WERI-Rb-1 (cell line): ENCODE measurements at regions not wholly inside any gene's neighbourhood (a gene's known extent, or its start where the extent isn't known, plus 50 kb on each side); places are given as distances from the start of the nearest gene placed in this dataset.
"Not testable (repeated sequence)": the region's sequence is repeated elsewhere in the genome, so short reads cannot be mapped to it uniquely, and the experiment has no call there.

Source experiments
- DNase-seq: peaks from one replicate; pipeline ENCODE4 v3.0.0-alpha.2; 2020
- H3K27ac ChIP-seq: fragments of 250-450 bp; sonication (Bioruptor Pico); 2 replicates; pipeline ENCODE4 v1.5.1; 2020; ENCODE audit warnings: mild to moderate bottlenecking, moderate library complexity
- H3K27me3 ChIP-seq: fragments of 250-450 bp; sonication (Bioruptor Pico); 2 replicates; pipeline ENCODE4 v1.5.1; 2021; ENCODE audit warnings: mild to moderate bottlenecking, low read depth, moderate library complexity; ENCODE audit not compliant: insufficient read depth, severe bottlenecking
- H3K36me3 ChIP-seq: fragments of 250-450 bp; sonication (Bioruptor Pico); 2 replicates; pipeline ENCODE4 v1.5.1; 2020; ENCODE audit warnings: mild to moderate bottlenecking, moderate library complexity
- H3K4me3 ChIP-seq: 2 replicates; pipeline ENCODE4 v1.5.1; 2011; ENCODE audit warnings: low read depth, mild to moderate bottlenecking, control low read depth, low read length
- H3K9me3 ChIP-seq: fragments of 250-450 bp; sonication (Bioruptor Pico); 2 replicates; pipeline ENCODE4 v1.5.1; 2021; ENCODE audit warnings: mild to moderate bottlenecking, moderate library complexity; ENCODE audit not compliant: severe bottlenecking
- CTCF ChIP-seq: IDR thresholded peaks from 2 replicates; pipeline ENCODE4 v1.5.1; 2011; ENCODE audit warnings: low read depth, mild to moderate bottlenecking, control low read depth, inconsistent platforms, low read length

GRCh38 chr7:155384751-155385150 is 73.2 kb upstream of the EN2 start:
- Histone ChIP-seq H3K36me3 (no peaks in the 10 kb centered on the region), H3K27ac (no peak overlapping the region), H3K9me3 (no peaks in the 10 kb centered on the region), H3K27me3 (peaks cover 95% of the 10 kb centered on the region), H3K4me3 (no peak overlapping the region)
- DNase-seq: no peak
- no peak for TF ChIP-seq CTCF

DNA sequence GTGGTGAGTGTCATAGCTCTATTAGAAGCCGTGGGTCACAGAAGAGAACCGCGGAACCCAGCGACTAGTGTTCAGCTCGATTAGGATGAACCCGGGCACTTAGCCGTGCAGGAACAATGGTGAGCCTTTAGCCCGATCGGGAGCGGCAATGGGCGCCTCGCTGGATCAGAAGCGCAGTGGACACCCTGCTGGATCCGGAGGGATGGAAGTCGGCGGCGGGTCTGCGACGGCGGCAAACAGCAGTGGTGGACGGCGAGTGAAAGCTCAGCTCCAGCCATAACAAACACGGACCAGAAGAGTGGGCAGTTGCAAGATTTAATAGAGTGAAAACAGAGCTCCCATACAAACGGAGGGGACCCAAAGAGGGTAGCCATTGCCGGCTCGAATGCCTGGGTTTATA is 72.7 kb upstream of the EN2 start:
- H3K27me3 ChIP-seq: peaks cover 95% of the 10 kb centered on the region
- H3K27ac ChIP-seq, DNase-seq, H3K36me3 ChIP-seq, H3K4me3 ChIP-seq, H3K9me3 ChIP-seq: not testable (repeated sequence)

- no peaks in the 10 kb centered on the region for H3K9me3 ChIP-seq
- no peak overlapping the region for H3K27ac ChIP-seq
- TF ChIP-seq CTCF: no peak
- H3K27me3 ChIP-seq: peaks cover 93% of the 10 kb centered on the region
- no peaks in the 10 kb centered on the region for H3K36me3 ChIP-seq
- no peak for DNase-seq
- H3K4me3 ChIP-seq: no peak overlapping the region
These were observed 71.3 kb upstream of the EN2 start for GRCh38 chr7:155386608-155387007.

GRCh38 chr7:155387066-155387620 is 70.8 kb upstream of the EN2 start:
- no peak for TF ChIP-seq CTCF
- peaks cover 93% of the 10 kb centered on the region for H3K27me3 ChIP-seq

DNA sequence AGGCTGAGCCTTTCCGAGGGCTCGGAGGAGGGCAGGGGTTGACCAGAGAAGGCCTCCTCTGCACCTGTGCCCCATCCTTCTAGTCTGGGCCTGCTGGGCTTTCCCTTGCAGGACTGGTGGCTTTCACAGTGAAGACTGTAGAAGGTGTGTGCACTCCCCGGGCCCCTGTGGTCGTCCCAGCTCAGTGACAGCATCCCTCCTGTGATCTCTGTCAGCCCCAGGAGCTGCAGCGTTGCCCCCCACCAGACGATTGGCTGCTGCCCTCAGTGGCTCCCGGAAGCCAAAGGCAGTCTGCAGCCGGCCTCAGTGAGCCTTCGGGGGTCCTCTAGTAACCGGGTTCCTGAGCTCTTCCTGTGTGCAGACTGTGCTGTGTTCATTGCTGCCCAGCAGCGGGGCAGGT is 69.4 kb upstream of the EN2 start:
- no peak for DNase-seq
- no peak overlapping the region for H3K4me3 ChIP-seq
- TF ChIP-seq CTCF: no peak
- no peak overlapping the region for H3K27ac ChIP-seq
- H3K9me3 ChIP-seq: no peaks in the 10 kb centered on the region
- H3K36me3 ChIP-seq: no peaks in the 10 kb centered on the region
- peaks cover 92% of the 10 kb centered on the region for H3K27me3 ChIP-seq

More at GRCh38 chr7:155387066-155387620, 70.8 kb upstream of the EN2 start:
- no peak overlapping the region for H3K27ac ChIP-seq
- no peaks in the 10 kb centered on the region for H3K36me3 ChIP-seq
- H3K4me3 ChIP-seq: no peak overlapping the region
- H3K9me3 ChIP-seq: no peaks in the 10 kb centered on the region
- no peak for DNase-seq

GRCh38 chr7:155391414-155391813 is 66.5 kb upstream of the EN2 start:
- Histone ChIP-seq H3K36me3 (no peaks in the 10 kb centered on the region), H3K9me3 (no peaks in the 10 kb centered on the region), H3K27ac (no peak overlapping the region), H3K4me3 (no peak overlapping the region), H3K27me3 (peaks cover 90% of the 10 kb centered on the region)
- no peak for DNase-seq
- TF ChIP-seq CTCF: no peak
